ENCODE measurements at regions not wholly inside any gene's neighbourhood (a gene's known extent, or its start where the extent isn't known, plus 50 kb on each side); places are given as distances from the start of the nearest gene placed in this dataset.
A peak's percentile ranks its signal among the peaks of the same experiment; 100 is the strongest.
"Not testable (repeated sequence)": the region's sequence is repeated elsewhere in the genome, so short reads cannot be mapped to it uniquely, and the experiment has no call there.

DNA sequence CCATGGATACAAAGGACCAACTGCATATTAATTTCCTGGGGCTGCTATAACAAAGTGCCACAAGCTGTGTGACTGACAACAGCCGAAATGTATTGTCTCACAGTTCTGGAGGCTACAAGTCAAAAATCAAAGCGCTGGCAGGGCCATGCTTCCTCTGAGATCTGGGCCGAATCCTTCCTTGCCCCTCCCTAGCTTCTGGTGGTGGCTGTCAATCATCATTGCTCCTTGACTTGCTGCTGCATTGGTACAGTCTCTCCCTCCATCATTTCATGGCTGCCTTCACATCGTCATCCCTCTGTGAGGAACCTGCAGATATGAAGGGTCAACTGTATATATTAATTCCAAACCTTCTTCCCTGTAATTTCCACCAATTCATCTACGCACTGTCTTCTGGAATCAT, 118.3 kb downstream of the EXOC5 start:
- no peak for DNase-seq (ENCODE audit: low read depth, low spot score)
- H3K27ac ChIP-seq = no peak overlapping the region

DNA sequence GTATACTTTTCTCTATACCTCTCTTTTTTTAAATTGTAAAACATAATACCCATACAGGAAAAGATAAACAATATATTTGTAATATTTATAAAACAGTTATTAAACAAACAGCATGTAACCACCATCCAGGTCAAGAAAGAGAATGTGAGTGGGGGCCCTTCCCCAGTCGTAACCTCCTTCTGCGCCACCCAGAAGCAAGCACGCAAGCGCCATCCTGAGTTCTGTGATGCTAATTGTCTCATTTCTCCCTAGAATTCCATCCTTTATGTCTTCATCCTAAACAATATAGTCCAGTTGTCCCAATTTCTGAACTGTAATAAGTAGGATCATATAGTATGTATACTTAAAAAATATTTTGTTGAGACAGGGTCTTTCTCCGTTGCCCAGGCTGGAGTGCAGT, 129.5 kb downstream of the EXOC5 start:
- DNase-seq (ENCODE audit: low read depth, low spot score) = no peak
- H3K27ac ChIP-seq = no peak overlapping the region

DNA sequence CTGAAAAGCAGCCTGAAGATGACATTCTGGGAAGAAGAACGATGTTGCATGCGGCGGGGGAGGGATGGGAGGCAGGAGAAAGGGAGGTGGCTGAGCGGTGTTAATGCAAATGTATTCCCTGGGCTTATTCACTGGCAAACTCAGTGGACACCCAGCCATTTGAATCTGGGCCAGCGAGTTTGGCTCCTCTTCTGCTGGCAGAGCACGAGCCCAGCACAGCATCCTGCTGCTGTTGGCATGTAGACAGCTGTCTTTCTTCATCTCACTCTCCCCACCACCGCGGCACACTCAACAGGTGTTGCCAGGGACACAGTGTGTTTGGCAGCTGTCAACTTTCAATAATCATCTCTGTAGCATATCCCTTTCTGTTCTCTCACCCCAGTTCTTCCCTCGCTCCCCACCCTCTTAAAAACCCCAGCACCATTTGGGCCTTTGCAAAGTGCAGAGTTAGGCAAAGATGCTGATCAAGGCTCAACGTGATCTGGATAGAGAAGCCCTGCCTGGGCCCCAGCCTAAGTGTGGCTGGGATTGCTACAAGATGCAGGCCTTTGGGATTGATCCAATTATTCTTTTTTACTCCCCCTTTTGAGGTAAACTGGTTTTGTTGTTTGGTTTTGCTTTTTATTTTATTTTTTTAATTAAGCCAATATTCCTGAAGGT, 131.9 kb downstream of the EXOC5 start:
- DNase-seq (ENCODE audit: low read depth, low spot score) = no peak
- no peak overlapping the region for H3K27ac ChIP-seq

DNA sequence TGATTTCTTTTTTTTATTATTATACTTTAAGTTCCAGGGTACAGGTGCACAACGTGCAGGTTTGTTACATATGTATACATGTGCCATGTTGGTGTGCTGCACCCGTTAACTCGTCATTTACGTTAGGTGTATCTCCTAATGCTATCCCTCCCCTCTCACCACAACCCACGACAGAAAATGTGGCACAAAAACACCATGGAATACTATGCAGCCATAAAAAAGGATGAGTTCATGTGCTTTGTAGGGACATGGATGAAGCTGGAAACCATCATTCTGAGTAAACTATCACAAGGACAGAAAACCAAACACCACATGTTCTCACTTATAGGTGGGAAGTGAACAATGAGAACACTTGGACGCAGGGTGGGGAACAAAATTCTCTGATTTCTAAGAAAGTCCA, 140.9 kb downstream of the EXOC5 start:
- not testable (repeated sequence) for H3K27ac ChIP-seq

DNA sequence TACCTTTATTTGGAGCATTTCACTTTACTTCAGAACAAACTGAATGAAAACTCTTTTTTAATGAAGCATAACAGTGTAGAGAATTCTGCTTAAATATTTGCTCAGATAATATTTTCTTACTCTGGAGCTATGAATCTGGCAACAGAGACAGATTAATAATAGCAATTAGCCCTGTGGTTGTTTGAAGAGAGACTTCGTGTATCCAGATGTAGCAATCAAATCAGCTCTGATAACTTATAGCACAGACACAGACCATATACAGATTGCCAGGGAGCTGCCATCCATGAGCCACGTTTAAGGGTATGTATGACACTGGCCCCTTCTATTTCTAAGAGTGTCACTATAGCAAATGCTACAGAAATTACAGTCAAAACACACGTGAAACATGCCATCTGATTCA, 146.6 kb downstream of the EXOC5 start:
- no peak for DNase-seq (ENCODE audit: low read depth, low spot score)
- no peak overlapping the region for H3K27ac ChIP-seq

More for the DNA sequence above, 140.9 kb downstream of the EXOC5 start:
- DNase-seq (ENCODE audit: low read depth, low spot score) = not testable (repeated sequence)

DNA sequence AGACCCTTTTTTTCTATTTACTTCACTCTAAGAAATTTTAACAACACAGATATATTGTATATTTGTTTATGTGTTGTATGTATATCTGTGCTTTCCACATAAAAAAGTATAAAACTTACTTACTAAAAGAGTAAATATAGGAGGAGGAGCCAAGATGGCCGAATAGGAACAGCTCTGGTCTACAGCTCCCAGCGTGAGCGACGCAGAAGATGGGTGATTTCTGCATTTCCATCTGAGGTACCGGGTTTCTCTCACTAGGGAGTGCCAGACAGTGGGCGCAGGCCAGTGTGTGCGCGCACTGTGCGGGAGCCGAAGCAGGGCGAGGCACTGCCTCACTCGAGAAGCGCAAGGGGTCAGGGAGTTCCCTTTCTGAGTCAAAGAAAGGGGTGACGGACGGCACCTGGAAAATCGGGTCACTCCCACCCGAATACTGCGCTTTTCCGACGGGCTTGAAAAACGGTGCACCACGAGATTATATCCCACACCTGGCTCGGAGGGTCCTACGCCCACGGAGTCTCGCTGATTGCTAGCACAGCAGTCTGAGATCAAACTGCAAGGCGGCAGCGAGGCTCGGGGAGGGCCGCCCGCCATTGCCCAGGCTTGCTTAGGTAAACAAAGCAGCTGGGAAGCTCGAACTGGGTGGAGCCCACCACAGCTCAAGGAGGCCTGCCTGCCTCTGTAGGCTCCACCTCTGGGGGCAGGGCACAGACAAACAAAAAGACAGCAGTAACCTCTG, 156.5 kb downstream of the EXOC5 start:
- H3K27ac ChIP-seq = not testable (repeated sequence)

DNA sequence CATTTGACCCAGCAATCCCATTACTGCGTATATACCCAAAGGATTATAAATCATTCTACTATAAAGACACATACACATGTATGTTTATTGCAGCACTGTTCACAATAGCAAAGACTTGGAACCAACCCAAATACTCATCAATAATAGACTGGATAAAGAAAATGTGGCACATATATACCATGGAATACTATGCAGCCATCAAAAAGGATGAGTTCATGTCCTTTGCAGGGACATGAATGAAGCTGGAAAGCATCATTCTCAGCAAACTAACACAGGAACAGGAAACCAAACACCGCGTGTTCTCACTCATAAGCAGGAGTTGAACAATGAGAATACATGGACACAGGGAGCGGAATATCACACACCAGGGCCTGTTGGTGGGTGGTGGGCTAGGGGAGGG, 158.3 kb downstream of the EXOC5 start:
- not testable (repeated sequence) for DNase-seq (ENCODE audit: low read depth, low spot score); H3K27ac ChIP-seq

More for the DNA sequence above, 156.5 kb downstream of the EXOC5 start:
- not testable (repeated sequence) for DNase-seq (ENCODE audit: low read depth, low spot score)

DNA sequence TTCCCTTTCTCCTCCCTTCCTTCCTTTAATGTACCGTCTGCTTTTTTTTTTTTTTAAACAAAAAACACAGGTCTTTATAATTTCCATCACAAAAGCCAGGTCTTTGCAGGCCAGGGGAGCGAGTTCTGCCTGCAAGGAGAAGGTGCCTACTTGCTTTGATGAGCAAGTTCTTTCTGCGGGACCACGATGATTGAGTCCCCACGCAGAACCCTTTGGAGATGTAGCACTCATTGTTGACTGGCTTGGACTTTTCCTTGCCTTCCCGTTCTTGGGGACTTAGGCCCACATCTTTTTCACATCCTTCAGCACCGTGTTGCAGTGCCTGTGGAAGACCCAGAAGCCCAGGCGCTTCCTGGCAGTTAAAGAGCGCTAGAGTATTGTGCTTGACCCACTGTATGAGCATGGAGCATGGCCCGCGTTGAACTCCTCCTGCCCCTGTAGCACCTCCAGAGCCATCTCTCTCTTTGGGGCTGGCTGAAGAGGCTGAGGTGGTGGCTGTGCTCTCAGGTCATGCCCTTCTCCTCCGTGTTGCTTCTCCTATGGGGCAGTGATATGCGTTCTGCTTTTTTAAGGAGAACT, 177.6 kb downstream of the EXOC5 start:
- DNase-seq (ENCODE audit: low read depth, low spot score) = no peak
- no peak overlapping the region for H3K27ac ChIP-seq

DNA sequence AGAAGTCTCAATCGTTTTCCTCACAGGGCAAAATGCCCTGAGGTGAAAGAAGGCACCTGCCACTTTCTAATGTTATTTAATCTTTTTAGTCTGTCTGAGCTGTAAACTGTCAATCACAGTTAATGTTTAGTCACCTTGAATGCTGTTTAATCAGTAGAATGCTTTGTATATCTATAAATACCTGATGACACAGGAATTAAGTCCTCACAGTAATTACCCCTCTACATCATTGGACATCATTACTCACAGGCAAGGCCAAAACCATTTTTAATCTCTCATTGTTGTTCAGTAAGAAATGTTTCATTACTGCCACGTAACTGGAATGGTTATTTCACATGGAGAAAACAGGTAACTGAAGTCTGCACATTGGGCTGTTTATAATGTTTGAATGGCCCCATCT, 178.8 kb downstream of the EXOC5 start:
- H3K27ac ChIP-seq = no peak overlapping the region
- DNase-seq (ENCODE audit: low read depth, low spot score) = peak; percentile 2

DNA sequence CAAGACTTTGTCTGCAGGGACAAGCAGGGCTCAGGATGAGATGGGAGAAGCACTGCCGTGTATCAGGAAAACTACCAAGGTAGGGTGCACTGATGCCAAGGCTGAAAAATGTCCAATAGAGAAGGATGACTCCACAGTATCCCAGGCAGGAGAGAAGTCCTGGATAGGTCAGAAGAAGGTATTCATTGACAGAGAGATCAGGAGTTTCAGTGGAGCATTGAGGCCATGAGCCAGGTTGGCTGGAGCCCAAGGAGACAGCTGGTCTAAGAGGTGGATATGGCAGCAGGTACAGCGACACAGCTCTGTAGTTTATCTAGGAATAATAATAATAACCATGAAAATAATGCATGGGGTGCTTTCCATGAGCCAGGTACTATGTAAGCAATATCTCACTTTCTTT, 180.9 kb downstream of the EXOC5 start:
- H3K27ac ChIP-seq = no peak overlapping the region
- DNase-seq (ENCODE audit: low read depth, low spot score) = no peak

DNA sequence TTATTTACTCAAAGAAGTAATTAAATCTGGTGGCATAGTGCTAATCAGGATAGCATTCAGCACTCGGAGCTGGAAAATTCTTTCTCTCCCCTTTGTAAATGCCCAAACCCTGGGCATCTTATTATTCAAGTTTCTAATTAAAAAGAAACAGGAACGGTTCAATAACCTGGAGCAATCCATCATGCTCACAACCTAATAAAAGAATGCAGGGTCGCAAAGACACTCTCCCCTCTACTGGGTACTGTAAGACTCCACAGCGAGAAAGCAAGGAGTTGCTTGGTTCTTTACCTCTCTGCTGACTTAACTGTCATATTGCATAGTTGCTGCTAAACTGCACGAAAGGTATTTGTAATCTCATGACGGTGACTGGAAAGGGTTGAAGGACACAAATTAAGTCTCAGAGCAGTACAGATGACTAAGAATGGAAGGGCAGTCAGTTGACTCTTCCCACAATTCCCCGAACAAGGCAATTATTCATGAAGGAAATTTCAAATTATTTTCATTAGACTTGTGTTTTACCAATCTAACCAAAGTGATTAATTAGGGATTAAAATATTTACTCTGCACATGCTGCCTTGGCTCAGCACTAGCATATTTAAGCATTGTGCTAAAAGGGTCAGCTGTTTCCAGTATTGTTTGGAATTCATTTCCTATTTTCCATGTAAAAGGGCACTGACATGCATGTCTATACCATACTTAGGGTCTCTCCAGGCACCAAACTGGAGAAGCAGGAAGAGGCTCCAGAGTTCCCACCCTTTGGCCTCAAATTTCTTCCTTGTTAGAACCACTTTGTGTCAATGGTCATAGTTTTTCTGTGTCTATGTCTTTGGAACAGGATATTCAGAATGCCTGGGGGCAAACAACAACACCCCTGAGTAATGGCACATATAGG, 182.2 kb downstream of the EXOC5 start:
- no peak for DNase-seq (ENCODE audit: low read depth, low spot score)
- H3K27ac ChIP-seq = no peak overlapping the region

DNA sequence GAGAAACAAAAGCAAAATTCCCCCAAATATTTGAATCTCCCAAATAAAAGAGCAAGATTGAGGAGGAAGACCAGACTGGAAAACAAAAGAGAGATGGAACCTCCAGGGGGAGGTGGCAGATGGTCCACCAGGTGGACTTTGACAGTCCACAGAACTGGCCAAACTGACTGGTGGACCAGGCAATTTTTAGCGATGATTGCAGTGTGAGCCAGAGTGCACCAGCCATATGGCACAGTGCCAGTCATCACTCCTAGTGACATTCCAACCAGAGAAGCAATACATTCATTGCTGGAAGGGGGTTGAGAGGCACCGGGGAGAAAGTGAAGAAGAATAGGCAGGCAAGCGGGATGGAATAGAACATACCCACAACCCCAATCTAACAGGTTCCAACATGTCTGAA, 182.9 kb downstream of the EXOC5 start:
- DNase-seq (ENCODE audit: low read depth, low spot score) = no peak
- no peak overlapping the region for H3K27ac ChIP-seq

DNA sequence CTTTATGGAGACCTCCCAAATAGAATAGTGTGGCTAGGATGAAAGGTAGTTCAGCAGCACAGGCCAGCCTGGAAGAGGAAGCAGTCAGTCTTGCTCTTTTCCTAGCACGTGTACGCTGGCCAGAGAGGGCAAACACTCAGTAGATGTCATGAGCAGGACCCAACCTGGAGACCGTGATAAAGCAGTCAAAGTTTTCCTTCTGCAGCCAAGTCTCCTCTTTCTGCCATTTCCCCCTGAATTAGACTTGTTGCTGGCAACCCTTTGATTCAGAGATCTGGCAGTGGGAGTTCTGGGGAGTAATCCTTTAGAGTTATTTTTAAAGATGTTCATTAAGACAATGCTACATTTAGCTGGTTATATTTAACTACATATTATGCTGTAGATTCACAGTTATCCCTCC, 183.7 kb downstream of the EXOC5 start:
- no peak for DNase-seq (ENCODE audit: low read depth, low spot score)

DNA sequence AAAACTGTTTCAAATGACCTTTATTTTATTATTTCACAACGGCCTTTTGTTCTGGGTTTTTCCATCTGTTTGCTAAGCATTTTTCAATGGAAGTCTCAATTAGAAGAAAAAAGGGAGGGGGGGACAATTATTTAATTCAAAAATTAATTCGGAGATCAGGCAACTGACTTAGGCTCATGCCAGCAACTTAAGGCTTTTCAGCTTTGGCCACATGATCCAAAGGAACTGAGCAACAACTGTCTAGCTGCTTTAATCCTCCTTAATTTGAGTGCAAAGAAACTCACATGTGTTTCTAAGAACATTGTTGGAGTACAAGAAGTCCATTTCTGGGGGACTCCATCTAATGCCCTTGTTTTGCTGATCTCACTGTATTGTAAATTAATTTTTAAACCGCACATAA, 188.0 kb downstream of the EXOC5 start:
- H3K27ac ChIP-seq = no peak overlapping the region
- no peak for DNase-seq (ENCODE audit: low read depth, low spot score)

More for the DNA sequence above, 183.7 kb downstream of the EXOC5 start:
- H3K27ac ChIP-seq = no peak overlapping the region

DNA sequence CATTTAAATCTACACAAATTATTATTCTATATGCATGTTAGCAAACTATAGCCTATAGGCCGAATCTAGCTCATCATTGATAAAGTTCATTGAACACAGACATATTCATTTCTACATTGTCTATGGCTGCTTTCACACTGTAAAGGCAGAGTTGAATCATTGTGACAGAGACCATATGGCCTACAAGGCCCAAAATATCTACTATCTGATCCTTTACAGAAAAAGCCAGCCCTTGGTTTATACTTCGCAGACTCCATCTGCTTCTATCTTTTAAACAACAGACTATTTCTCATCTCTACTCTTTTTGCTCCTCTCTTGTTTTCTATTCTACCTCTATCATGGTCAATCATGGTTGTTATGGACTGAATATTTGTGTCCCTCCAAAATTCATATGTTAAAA, 190.7 kb downstream of the EXOC5 start:
- no peak overlapping the region for H3K27ac ChIP-seq
- no peak for DNase-seq (ENCODE audit: low read depth, low spot score)

DNA sequence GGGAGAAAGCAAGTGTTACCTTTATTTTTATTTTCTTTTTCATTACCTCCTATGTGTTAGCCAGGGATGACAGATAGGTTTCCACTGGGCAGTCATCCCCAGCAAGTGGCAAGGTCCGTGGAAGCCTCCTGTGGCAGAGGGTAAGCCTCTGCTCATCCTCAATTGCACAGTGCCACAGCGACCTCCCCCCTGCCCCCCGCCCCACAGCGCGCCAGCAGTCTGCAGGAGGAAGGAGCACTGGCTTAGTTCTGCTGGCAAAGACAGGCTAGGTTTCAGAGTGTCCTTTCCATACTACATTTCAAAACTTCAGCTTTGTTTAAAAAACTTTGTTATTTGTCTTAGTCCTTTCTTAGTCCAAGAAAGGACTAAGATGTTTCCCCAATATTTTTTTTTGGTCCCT, 194.7 kb downstream of the EXOC5 start:
- H3K27ac ChIP-seq = no peak overlapping the region
- no peak for DNase-seq (ENCODE audit: low read depth, low spot score)

DNA sequence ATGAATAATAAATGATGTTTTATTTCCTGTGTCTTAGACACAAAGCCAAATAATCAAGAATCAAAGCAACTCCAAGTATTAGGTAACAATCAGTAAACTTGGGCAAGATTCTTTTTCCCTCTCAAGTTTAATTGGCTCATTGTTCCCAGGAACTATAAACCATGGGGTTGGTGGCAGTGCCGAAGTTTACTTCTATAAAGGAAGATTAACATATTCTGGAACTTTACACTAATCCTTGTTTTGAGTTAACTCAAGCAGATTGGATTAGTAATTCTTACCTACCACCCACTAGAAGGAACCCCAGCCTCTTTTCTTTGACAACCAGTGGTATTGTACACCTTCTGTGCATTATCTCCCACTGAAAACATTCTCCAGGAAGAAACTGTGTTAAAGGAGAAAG, 197.1 kb downstream of the EXOC5 start:
- no peak for DNase-seq (ENCODE audit: low read depth, low spot score)
- no peak overlapping the region for H3K27ac ChIP-seq

DNA sequence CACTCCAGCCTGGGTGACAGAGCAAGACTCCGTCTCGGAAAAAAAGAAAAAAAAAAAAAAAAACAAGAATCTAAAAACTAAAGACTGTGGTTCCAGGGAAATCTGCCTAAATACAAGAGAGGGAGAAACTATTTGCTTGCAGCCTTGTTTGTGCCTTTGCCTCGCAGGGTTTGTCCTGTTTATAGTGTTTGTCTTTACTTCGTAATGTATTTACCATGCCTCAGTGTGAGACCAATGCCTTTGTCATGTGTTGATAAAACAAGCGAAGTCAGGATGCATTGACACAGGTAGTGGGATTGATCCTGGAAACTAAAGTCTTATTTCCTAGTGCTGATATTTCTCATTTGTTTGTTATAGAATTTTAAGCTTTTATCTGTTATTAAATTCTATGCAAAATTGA, 199.0 kb downstream of the EXOC5 start:
- no peak overlapping the region for H3K27ac ChIP-seq

DNA sequence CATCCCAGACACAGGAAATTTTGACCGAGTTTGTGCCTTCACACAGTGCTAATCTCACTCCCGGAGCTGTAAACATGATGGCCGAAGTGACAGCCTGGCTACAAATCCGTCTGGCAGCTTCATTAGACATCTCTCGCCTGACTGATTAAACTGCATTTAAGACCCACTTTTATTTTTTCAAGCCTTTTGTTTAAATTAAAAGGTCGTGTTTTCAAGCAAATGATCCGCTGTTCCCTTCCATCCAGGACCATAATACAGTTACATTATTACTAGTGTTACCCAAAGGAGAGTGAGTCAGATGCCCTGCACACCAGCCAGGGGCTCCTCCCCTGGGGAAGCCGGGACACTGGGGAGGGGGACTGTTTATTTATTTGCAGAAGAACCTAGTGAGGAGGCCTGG, 200.2 kb downstream of the EXOC5 start:
- H3K27ac ChIP-seq = no peak overlapping the region
- no peak for DNase-seq (ENCODE audit: low read depth, low spot score)

More for the DNA sequence above, 199.0 kb downstream of the EXOC5 start:
- no peak for DNase-seq (ENCODE audit: low read depth, low spot score)

DNA sequence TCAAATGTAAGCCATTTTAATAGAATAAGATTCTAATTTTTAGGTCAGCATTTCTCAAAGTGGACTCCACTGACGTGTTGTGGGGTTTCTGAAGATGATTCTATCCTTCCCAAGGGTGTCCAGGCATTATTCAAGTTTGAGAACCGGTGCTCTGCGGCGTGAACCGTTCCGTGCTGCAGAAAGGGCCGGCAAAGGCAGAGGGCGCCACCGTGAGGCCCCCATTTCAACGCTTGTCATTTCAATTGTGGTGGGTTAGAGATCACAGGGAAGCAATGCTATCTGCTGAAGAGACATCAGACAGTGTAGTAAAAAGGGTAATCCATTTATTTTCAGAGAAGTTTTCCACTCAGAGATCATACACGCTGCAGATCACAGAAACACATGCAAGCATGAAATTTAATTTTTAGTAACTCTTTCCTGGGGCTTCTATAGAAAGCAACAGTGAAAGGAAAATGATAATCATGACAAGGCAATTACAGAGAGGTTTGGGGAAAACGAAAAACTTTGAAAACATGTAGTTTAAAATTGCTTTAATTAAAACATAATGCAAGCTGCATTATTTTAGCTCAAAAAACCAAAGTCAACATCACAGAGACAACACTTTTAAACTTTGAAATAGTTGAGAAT, 201.7 kb downstream of the EXOC5 start:
- H3K27ac ChIP-seq = no peak overlapping the region
- no peak for DNase-seq (ENCODE audit: low read depth, low spot score)
